Loucy (cell line): ENCODE measurements at regions not wholly inside any gene's neighbourhood (a gene's known extent, or its start where the extent isn't known, plus 50 kb on each side); places are given as distances from the start of the nearest gene placed in this dataset.
"Not testable (repeated sequence)": the region's sequence is repeated elsewhere in the genome, so short reads cannot be mapped to it uniquely, and the experiment has no call there.

Experiments
- H2AFZ ChIP-seq: fragments of 200-600 bp; sonication (generic); 2 replicates; pipeline ENCODE4 v1.6.0; 2016; ENCODE audit warnings: antibody characterized with exemption, mild to moderate bottlenecking, low read length, moderate library complexity
- H3F3A ChIP-seq: fragments of 200-600 bp; 2 replicates; pipeline ENCODE4 v1.6.0; 2016; ENCODE audit warnings: antibody characterized with exemption, low read depth, mild to moderate bottlenecking
- H3K27me3 ChIP-seq: fragments of 200-600 bp; sonication (generic); 2 replicates; pipeline ENCODE4 v1.6.1; 2014; ENCODE audit warnings: low read length, mild to moderate bottlenecking; ENCODE audit not compliant: insufficient read depth, poor library complexity, severe bottlenecking
- H3K36me3 ChIP-seq: fragments of 200-600 bp; sonication (generic); 2 replicates; pipeline ENCODE4 v1.6.1; 2016; ENCODE audit warnings: low read length; ENCODE audit not compliant: insufficient read depth
- H3K4me1 ChIP-seq: fragments of 200-600 bp; sonication (generic); 2 replicates; pipeline ENCODE4 v1.5.1; 2014; ENCODE audit warnings: low read length, mild to moderate bottlenecking; ENCODE audit not compliant: insufficient read depth, poor library complexity, severe bottlenecking
- H3K4me2 ChIP-seq: fragments of 200-600 bp; sonication (generic); 2 replicates; pipeline ENCODE4 v1.6.0; 2014; ENCODE audit warnings: antibody characterized with exemption, low read length, low read depth, mild to moderate bottlenecking; ENCODE audit not compliant: poor library complexity, severe bottlenecking
- H3K4me3 ChIP-seq: fragments of 200-600 bp; sonication (generic); 2 replicates; pipeline ENCODE4 v1.5.1; 2014; ENCODE audit warnings: low read length, mild to moderate bottlenecking, mixed read lengths; ENCODE audit not compliant: poor library complexity, severe bottlenecking
- H3K79me2 ChIP-seq: fragments of 200-600 bp; sonication (generic); 2 replicates; pipeline ENCODE4 v1.6.1; 2014; ENCODE audit warnings: low read length; ENCODE audit not compliant: insufficient read depth
- H3K9ac ChIP-seq: fragments of 200-600 bp; sonication (generic); 2 replicates; pipeline ENCODE4 v1.6.0; 2014; ENCODE audit warnings: mild to moderate bottlenecking, low read depth, low read length, moderate library complexity; ENCODE audit not compliant: poor library complexity, severe bottlenecking
- H3K9me2 ChIP-seq: fragments of 200-600 bp; sonication (generic); replicated peaks from 2 replicates; pipeline ENCODE4 v1.6.1; 2016; ENCODE audit warnings: low read depth, low read length, mixed read lengths
- H3K9me3 ChIP-seq: fragments of 200-600 bp; sonication (generic); 2 replicates; pipeline ENCODE4 v1.6.1; 2014; ENCODE audit warnings: mild to moderate bottlenecking, antibody characterized with exemption, low read length, low read depth; ENCODE audit not compliant: insufficient read depth
- H4K20me1 ChIP-seq: fragments of 200-600 bp; sonication (generic); 2 replicates; pipeline ENCODE4 v1.6.0; 2014; ENCODE audit warnings: antibody characterized with exemption, low read length, mild to moderate bottlenecking; ENCODE audit not compliant: insufficient read depth, poor library complexity, severe bottlenecking
- EZH2phosphoT487 ChIP-seq: fragments of 200-600 bp; IDR thresholded peaks from 2 replicates; pipeline ENCODE4 v1.6.1; 2018; ENCODE audit warnings: antibody characterized with exemption, mild to moderate bottlenecking, moderate library complexity, borderline replicate concordance
- TF ChIP-seq, protein P1 (sequence below): fragments of 200-600 bp; sonication (generic); conservative IDR thresholded peaks from 2 replicates; pipeline ENCODE4 v1.5.1; 2014; ENCODE audit warnings: mild to moderate bottlenecking, antibody characterized with exemption, low read length

DNA sequence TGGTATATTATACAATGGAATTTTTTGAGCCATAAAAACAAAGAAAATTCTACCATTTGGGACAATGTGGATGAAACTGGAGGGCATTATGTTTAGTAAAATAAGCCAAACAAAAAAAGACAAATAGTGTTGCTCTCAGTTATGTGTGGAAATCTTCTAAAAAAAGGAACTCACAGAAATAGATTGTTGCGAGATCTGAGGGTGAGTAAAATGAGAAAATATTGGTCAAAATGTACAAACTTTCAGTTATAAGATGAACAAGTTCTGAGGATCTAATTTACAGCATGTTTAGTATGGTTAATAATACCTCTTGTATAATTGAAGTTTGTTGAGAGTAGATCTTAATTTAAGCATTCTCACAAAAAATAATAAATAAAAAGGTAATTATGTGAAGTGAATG, 291.2 kb downstream of the KIF20B start:
- TF ChIP-seq, protein P1, sequence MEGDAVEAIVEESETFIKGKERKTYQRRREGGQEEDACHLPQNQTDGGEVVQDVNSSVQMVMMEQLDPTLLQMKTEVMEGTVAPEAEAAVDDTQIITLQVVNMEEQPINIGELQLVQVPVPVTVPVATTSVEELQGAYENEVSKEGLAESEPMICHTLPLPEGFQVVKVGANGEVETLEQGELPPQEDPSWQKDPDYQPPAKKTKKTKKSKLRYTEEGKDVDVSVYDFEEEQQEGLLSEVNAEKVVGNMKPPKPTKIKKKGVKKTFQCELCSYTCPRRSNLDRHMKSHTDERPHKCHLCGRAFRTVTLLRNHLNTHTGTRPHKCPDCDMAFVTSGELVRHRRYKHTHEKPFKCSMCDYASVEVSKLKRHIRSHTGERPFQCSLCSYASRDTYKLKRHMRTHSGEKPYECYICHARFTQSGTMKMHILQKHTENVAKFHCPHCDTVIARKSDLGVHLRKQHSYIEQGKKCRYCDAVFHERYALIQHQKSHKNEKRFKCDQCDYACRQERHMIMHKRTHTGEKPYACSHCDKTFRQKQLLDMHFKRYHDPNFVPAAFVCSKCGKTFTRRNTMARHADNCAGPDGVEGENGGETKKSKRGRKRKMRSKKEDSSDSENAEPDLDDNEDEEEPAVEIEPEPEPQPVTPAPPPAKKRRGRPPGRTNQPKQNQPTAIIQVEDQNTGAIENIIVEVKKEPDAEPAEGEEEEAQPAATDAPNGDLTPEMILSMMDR = no peak
- no peak for TF ChIP-seq EZH2phosphoT487
- no peaks in the 10 kb centered on the region for H3K36me3 ChIP-seq
- H3K9ac ChIP-seq = no peak overlapping the region
- no peaks in the 10 kb centered on the region for H3K9me3 ChIP-seq
- H3K27me3 ChIP-seq = no peaks in the 10 kb centered on the region
- H3K9me2 ChIP-seq = no peaks in the 10 kb centered on the region
- H3K4me2 ChIP-seq = no peak overlapping the region
- H3K79me2 ChIP-seq = no peaks in the 10 kb centered on the region
- H4K20me1 ChIP-seq = no peaks in the 10 kb centered on the region
- no peak overlapping the region for H2AFZ ChIP-seq
- no peak overlapping the region for H3K4me3 ChIP-seq
- H3K4me1 ChIP-seq = no peaks in the 10 kb centered on the region
- no peaks in the 10 kb centered on the region for H3F3A ChIP-seq

DNA sequence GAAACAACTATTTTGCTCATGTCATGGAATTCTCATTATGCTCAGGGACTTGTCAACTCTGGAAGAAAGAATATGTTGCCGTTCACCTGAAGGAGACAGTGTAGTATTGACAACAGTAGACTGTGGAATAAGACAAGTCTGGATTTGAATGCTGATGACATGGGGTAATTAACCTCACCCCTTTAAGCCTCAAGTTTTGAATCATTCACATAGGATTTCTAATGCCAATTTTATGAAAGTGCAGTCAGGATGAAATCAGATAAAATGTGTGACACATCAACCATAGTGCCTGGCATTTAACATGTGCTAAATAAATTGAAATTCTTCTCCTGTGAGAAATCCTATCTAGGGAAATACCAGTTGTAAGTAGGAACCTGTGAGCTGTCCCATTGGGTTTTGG, 305.8 kb downstream of the KIF20B start:
- no peaks in the 10 kb centered on the region for H3K9me3 ChIP-seq
- no peak for TF ChIP-seq EZH2phosphoT487
- TF ChIP-seq, protein P1 = no peak
- no peak overlapping the region for H3K4me3 ChIP-seq
- no peak overlapping the region for H3K4me2 ChIP-seq
- H3K4me1 ChIP-seq = no peaks in the 10 kb centered on the region
- no peaks in the 10 kb centered on the region for H3K36me3 ChIP-seq
- no peak overlapping the region for H2AFZ ChIP-seq
- H3K9me2 ChIP-seq = no peaks in the 10 kb centered on the region
- no peak overlapping the region for H3K9ac ChIP-seq
- H3F3A ChIP-seq = no peaks in the 10 kb centered on the region
- H3K79me2 ChIP-seq = no peaks in the 10 kb centered on the region
- H3K27me3 ChIP-seq = no peaks in the 10 kb centered on the region
- H4K20me1 ChIP-seq = no peaks in the 10 kb centered on the region

DNA sequence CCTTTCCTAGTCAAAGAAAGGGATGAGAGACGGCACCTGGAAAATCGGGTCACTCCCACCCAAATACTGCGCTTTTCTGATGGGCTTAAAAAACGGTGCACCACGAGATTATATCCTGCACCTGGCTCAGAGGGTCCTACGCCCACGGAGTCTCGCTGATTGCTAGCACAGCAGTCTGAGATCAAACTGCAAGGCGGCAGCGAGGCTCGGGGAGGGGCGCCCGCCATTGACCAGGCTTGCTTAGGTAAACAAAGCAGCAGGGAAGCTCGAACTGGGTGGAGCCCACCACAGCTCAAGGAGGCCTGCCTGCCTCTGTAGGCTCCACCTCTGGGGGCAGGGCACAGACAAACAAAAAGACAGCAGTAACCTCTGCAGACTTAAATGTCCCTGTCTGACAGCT, 309.9 kb downstream of the KIF20B start:
- not testable (repeated sequence) for H3K4me3 ChIP-seq, H3K4me2 ChIP-seq

DNA sequence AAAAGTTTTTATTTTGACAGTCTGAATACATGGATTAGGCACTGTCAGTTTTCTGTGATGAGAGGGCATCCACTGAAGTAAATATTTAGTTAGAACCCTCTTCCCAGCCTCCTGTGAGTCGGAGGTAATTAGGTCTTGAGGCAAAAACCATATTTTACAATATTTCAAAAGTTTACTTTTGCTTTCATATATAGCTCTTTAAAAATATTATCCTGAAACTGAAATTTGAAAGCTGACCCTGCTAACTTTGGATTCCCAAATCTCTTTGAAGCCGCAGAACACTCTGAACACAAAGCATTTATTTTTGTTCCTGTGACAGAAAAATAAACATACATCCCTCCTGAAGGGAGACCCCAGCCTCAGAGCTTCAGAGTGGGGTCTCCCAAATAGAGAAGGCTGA, 317.4 kb downstream of the KIF20B start:
- H3K9ac ChIP-seq = no peak overlapping the region
- no peaks in the 10 kb centered on the region for H3K79me2 ChIP-seq
- H3F3A ChIP-seq = no peaks in the 10 kb centered on the region
- no peak overlapping the region for H2AFZ ChIP-seq
- no peak overlapping the region for H3K4me3 ChIP-seq
- H3K4me2 ChIP-seq = no peak overlapping the region
- no peaks in the 10 kb centered on the region for H3K9me3 ChIP-seq
- no peaks in the 10 kb centered on the region for H3K36me3 ChIP-seq
- H3K27me3 ChIP-seq = no peaks in the 10 kb centered on the region
- H4K20me1 ChIP-seq = no peaks in the 10 kb centered on the region
- no peaks in the 10 kb centered on the region for H3K9me2 ChIP-seq
- H3K4me1 ChIP-seq = no peaks in the 10 kb centered on the region
- TF ChIP-seq, protein P1 = no peak
- no peak for TF ChIP-seq EZH2phosphoT487

More for the DNA sequence above, 309.9 kb downstream of the KIF20B start:
- H3F3A ChIP-seq, H3K79me2 ChIP-seq, H2AFZ ChIP-seq, H3K27me3 ChIP-seq, H3K36me3 ChIP-seq, H3K9me3 ChIP-seq, H3K4me1 ChIP-seq, H3K9me2 ChIP-seq, H4K20me1 ChIP-seq, H3K9ac ChIP-seq: not testable (repeated sequence)
